IPS DF 4.7 (cell line): ENCODE measurements at regions not wholly inside any gene's neighbourhood (a gene's known extent, or its start where the extent isn't known, plus 50 kb on each side); places are given as distances from the start of the nearest gene placed in this dataset.

Experiments used
- DNase-seq: peaks from one replicate; pipeline ENCODE4 v3.0.0-alpha.2; 2013; ENCODE audit warnings: low spot score; ENCODE audit errors: extremely low read depth

DNA sequence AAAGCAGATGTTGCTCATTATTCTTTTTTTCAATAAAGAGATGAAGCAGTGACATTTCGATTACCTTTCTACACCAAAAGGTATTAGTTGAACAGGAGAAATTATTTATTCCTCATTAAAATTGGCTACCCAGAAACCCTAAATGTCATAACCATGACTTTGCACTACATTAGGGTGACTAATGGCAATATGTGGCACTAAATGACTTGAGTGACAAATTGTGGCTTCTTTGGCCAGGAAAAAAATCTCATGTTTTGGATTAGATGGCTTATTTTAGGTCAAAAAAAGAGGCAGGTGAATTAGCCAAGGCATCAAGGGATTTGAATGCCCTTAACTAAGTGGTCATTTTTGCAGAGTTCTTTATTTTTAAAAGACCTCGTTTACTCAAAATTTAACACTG lies 353.9 kb downstream of the NDFIP2 start:
- no peak for DNase-seq

GRCh38 chr13:79833991-79834390 lies 353.0 kb downstream of the NDFIP2 start:
- DNase-seq, result no peak

DNA sequence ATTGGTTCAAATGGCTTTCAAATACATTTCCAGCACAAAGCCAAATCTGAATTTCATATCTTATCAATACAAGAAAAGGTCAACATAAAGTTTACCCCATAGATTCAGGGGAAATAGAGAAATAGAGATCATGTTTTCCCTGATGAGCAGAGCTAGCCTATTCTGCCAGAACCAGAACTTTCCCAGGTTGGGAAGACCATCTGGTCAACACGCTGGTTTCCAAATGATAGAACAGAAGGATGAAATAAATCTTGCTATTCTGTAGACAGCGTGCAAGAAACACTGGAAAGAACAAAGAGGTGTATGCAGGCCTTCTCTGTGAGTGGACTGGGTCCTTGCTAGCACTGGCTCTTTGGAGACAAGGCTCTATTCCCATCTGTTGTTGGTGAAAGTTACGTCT lies 350.6 kb downstream of the NDFIP2 start:
- DNase-seq, result no peak

GRCh38 chr13:79830945-79831344 lies 350.0 kb downstream of the NDFIP2 start:
- DNase-seq, result no peak

DNA sequence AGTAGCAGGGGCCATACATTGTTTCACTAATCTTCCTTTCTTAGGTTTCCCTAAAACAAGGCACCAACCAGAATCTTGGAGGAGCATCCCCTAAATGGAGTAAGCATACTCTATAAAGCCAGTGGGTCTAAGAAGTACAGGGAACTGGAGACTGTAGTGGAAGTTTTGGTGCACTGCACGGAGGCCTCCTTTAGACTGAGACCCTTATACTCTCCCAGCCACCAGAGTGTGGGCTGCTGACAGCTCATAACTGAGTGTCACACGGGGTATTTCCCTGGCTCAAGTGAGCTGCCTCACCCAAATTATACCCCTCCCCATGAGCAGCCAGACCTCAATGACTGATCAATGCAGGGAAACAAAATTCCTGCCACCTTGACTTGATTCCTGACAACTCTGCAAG lies 349.5 kb downstream of the NDFIP2 start:
- no peak for DNase-seq

DNA sequence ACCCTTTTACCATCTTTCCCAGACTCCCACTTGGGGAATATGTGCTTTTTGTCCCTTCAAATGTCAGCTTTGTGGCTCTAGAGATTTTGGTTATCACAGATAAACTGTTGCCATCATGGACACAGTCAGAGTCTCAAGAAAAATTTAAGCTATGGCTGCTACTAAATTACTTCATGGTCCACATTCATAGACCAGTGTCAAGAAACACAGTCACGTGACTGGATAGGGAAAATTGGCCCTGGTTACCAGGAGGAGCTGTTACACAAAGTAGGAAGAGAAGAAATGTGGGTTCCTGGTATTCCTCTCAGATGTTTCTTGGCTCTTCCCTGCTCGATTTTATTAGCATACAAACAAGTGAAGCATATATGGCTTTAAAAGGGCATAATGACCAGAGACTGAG lies 348.9 kb downstream of the NDFIP2 start:
- DNase-seq, result no peak

DNA sequence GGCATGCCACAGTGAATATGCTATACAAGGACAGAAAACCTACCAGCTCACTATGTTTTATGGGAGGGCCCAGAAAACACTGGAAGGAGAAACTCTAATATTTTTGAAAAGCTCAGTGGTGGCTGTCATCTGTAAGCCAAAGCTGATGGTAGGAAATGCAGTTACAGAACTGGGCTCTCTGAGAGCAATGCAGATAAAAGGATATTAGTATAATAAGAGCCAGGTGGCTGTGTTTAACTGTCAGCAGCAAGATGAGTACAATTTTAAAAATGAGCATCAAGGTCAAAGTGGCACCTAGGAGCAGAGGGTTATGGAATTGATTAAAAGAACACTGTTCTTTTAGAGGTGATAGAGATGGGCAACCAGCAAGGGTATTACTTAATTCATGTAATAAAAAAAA lies 345.0 kb downstream of the NDFIP2 start:
- DNase-seq, result no peak

DNA sequence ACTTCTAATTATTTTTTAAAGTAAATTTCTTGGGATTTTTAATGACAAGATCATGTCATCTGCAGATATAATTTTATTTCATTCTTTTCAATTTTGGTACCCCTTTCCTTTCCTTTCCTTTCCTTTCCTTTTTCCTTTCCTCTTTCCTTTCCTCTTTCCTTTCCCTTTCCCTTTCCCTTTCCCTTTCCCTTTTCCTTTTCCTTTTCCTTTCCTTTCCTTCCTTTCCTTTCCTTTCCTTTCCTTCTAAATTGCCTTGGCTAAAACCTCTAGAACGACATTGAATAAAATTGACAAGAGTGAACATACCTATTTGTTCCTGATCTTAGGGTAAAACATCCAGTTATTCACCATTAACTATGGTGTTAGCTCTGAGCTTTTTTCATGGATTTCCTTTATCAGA lies 334.1 kb downstream of the NDFIP2 start:
- DNase-seq, result no peak

GRCh38 chr13:79812070-79812850 lies 331.3 kb downstream of the NDFIP2 start:
- no peak for DNase-seq

DNA sequence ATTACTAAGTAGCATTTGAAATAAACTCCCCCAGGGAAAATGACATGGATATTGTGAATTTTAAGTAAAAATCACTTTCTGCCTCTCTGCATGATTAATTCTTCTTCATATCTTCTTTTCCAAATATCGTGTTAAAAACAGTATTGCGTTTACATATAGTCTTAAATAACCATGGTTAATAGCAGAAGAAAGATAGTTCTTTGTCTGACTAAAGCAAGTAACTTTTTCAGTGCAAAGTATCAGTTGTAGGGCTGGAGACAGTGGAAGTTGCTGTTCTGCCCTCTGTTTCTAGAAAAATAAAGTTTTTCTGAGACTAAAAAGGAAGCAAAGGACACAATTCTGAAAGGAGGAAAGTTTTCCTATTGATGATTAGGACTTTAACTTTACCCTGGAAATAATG lies 330.2 kb downstream of the NDFIP2 start:
- no peak for DNase-seq

GRCh38 chr13:79810669-79811068 lies 329.7 kb downstream of the NDFIP2 start:
- no peak for DNase-seq

DNA sequence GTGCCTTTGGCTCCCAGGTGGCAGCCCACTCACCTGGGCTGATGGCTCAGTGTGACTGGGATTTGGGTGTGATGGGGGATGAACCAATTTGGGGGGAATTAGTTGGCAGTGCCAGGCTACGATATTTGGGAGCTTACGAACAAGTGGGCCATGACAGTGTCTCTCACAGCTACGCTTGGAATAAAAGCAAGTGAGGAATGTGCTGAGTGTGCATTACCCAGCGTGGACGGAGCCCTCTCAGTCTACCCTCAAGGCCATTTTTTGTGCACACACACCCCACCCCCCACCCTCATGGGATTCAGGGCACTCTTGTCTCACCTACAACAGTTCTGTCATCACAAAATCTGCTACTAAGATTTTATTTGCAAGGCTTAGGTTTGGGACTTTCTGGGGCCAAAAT lies 329.1 kb downstream of the NDFIP2 start:
- DNase-seq, result no peak

GRCh38 chr13:79808475-79808874 lies 327.5 kb downstream of the NDFIP2 start:
- DNase-seq, result no peak

DNA sequence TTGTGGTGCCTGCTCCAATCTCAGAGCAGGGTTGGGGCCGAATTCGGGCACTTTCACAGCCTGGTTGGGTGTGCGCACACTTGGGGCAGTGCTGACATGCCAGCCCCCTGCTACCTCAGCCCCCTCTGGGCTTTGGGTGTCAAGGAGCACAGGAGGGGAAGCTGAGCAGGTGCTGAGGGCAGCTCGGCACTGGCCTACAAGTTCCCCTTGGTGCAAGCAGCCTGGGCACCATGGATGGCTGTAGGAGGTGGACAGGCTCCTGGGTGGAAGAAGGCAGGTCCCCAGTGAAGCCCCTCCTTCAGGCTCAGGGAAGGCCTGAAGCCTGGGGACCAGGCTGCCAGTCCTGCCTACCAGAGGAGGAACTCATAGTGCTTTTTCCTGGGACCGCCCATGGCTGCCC lies 326.6 kb downstream of the NDFIP2 start:
- DNase-seq, result no peak

DNA sequence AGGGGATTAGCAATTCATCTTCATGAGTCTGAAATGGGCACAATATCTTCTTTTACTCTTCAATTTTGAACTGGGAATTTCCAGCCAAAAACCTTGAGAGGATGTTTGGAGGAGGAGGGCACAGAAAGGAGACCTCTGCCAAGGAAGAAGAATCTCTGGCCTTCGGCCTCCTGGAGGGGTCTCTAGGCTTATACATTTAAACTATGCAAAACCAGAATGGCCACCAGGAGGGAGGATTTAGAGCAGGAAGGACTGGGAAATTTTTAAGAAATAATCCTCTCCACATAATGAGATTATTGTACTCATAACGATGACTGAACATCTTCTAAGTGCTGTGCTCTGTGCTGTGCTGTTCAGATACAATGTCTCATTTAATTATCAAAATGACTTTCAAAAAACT lies 325.9 kb downstream of the NDFIP2 start:
- DNase-seq, result no peak

DNA sequence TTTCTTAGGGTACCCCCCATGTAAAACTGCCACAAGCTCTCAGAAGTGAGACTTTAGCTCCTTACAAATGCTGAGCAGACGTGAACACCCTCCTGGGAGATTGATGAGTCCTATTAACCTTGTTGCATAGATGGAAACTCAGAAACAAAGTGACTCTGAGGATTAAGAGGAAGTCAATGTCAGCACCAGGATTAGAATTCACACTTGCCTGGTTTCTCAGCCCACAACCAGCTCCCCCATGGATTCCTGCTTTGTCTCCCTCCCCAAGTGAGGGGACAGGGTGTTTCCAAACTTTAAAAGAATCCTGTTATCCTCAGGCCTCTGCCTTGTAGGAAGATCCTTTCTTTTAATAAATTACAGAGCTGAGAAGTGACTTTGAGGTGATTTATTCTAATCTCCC lies 324.4 kb downstream of the NDFIP2 start:
- DNase-seq, result no peak

DNA sequence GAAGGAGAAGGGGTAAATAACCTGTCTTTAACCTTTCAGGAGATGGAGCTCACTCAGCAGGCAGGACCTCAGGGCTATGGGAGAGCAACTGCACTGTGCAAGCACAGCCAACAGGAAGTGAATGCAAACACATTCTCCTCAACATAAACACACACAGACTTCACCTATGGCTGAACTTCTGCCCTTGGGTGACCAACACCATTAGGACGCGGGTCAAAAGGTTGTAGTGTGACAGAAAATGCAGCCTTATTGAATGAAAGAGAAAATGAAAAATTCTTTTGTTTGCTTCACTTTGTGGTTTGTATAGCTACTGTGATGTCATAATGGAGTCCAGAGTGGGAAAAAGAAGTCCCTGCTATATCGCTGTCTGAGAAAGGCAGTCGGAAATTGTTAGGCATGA lies 323.0 kb downstream of the NDFIP2 start:
- DNase-seq, result no peak

DNA sequence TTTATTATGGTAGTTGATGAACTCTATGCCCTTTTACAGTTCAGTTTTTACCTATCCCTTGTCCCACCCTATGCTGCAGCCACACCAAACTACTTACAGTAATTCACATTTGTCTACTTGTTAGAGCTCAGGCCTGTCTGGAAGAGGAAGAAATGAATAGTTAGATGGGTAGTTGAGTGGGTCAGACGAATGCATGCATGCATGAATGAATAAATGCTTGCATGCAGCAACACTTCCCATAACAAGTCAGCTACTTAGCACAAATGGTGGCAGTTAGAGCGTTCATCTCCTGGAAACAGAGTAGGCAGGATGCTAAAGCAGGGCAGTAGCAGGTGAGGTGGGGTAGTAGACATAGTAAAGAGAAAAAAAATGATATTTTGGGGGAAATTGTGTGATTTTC lies 322.3 kb downstream of the NDFIP2 start:
- no peak for DNase-seq

DNA sequence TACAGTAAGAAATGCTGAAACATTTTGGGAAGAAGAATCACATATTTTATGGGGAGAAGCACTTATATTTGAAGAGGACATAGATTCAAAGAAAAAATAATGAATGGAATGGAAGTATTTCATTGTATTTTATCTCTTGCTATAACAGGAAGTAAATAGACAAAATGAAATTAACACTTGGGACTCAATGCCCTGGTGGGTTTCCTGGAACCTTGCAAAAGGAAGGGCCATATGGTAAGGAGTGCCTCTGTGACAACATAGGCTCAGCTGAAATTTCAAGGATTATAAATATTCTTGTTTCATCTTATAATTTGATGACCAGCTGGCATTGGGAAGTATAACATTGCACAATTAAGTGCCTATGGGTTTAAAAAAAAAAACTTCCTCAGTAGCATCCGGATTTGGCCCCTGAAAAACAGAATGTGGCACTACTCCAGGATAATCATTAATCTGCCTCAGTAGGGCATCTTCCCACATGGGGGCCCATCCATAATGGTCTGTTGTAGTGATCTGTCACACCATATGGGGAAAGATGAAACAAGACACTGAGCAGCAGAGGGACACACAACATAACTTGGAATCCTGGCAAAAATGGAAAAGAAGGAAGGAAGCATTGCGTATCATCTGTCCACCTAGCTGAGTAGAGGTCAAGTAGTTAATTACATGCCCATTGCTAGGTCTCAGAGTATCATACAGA lies 321.6 kb downstream of the NDFIP2 start:
- no peak for DNase-seq

DNA sequence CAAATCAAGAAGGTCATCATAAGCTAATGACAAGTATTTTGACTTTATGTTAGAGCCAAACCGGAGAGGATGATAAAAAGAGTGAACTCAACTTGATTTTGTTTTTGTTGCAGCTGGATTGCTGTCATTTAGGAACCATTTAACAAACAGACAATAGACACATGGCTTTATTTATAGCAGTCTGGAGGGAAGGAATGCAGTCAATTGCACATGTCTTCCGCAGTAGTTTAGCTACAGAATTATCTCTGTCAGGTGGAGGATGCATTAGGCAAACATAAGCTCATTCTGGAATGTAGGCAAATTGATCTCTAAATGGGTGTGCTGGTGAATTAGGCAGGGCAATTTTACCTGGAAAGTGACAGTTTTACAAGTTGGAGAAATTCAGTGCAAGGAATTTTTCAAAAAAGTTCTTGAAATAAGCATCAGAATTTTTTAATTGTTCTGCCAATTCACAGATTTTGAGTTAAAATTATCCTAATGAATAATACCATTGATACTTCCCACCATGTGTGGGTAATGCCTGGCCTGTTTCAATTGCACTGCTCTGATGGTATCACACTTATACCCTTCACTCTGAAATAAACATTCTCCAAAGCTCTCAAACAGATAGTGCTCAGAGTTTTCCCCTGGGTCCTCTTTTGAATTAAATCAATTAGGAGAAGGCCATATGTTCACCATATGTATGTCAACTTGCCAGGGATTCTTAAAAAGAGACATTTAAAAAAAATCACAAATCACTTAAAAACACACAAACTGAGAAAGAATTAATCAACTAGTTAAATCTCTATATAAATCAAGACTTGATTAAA lies 318.3 kb downstream of the NDFIP2 start:
- DNase-seq, result no peak

DNA sequence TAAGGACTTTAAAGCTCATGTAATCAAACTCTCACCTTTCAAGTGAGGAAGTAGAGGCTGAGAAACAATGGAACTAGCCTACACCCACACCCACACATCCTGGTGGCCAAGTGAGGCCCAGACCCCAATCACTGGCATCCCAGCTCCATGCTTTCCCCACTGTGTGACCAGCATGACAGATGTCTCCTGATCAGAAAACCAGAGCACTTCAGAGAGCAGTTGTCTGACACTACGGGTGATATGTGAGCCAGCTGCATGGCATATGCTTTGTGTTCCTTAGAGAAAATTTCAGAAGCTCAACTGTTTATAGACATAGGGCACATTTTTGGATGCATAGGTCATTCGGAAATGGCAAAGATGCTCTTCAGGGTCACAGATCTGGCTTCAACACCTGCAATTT lies 315.2 kb downstream of the NDFIP2 start:
- DNase-seq, result no peak

DNA sequence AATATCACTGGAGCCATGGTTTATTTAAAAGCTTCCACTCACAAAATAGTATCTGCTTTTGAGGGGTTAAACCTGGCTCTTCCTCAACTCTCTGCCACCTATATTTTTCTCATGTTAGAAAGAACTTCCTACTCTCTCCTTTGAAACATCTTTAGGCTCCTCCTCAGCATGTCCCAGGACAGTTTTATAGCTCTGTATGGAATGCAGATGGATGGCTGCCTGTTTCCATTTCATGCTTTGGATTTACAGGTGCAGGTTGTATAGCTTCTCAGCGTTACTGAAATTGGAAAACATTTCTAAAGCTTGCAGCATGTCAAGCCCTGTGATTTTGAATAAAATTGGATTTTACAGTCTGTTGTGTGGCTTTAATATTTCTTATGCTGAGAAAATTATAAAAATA lies 314.0 kb downstream of the NDFIP2 start:
- no peak for DNase-seq
